Trophoblast cell (in vitro differentiated cells and primary cell): ENCODE measurements at regions not wholly inside any gene's neighbourhood (a gene's known extent, or its start where the extent isn't known, plus 50 kb on each side); places are given as distances from the start of the nearest gene placed in this dataset.
"Not testable (repeated sequence)": the region's sequence is repeated elsewhere in the genome, so short reads cannot be mapped to it uniquely, and the experiment has no call there.

Experiments used
- DNase-seq, 2 donors: peaks; one replicate each; pipeline ENCODE4 v3.0.0-alpha.2; 2016
- H2AFZ ChIP-seq: 2 replicates; pipeline ENCODE4 v1.6.1; 2013; ENCODE audit warnings: low read length, moderate library complexity, mild to moderate bottlenecking; ENCODE audit not compliant: insufficient read depth, poor library complexity
- H2AK5ac ChIP-seq: 2 replicates; pipeline ENCODE4 v1.6.1; 2013; ENCODE audit warnings: mild to moderate bottlenecking, low read length
- H2BK120ac ChIP-seq: 2 replicates; pipeline ENCODE4 v1.6.1; 2013; ENCODE audit warnings: low read length, mild to moderate bottlenecking, moderate library complexity; ENCODE audit not compliant: insufficient read depth, poor library complexity
- H2BK12ac ChIP-seq: 2 replicates; pipeline ENCODE4 v1.6.1; 2013; ENCODE audit warnings: mild to moderate bottlenecking, low read length, moderate library complexity
- H2BK5ac ChIP-seq: 2 replicates; pipeline ENCODE4 v1.6.1; 2013; ENCODE audit warnings: low read length, low read depth, moderate library complexity, mild to moderate bottlenecking; ENCODE audit not compliant: poor library complexity
- H3K14ac ChIP-seq: 2 replicates; pipeline ENCODE4 v1.6.1; 2013; ENCODE audit warnings: mild to moderate bottlenecking, low read length
- H3K18ac ChIP-seq: 2 replicates; pipeline ENCODE4 v1.6.1; 2013; ENCODE audit warnings: mild to moderate bottlenecking, low read length
- H3K23ac ChIP-seq: 2 replicates; pipeline ENCODE4 v1.6.1; 2013; ENCODE audit warnings: low read length
- H3K27ac ChIP-seq: 2 replicates; pipeline ENCODE4 v1.5.1; 2013; ENCODE audit warnings: low read depth, mild to moderate bottlenecking, inconsistent platforms, low read length, moderate library complexity
- H3K27me3 ChIP-seq: 2 replicates; pipeline ENCODE4 v1.6.1; 2013; ENCODE audit warnings: inconsistent platforms, mild to moderate bottlenecking, low read length, moderate library complexity; ENCODE audit not compliant: insufficient read depth
- H3K36me3 ChIP-seq, 2 experiments: 1 replicate in 1 of 2; 2 replicates in 1 of 2; pipeline ENCODE4 v1.6.1; 2013; ENCODE audit warnings: low read length in 2 of 2, mild to moderate bottlenecking in 2 of 2, moderate library complexity in 1 of 2; ENCODE audit not compliant: insufficient read depth in 2 of 2, control insufficient read depth in 1 of 2
- H3K4ac ChIP-seq: 2 replicates; pipeline ENCODE4 v1.6.1; 2013; ENCODE audit warnings: low read depth, mild to moderate bottlenecking, low read length, moderate library complexity
- H3K4me1 ChIP-seq, 2 experiments: 1 replicate in 1 of 2; 2 replicates in 1 of 2; pipeline ENCODE4 v1.6.1; 2013; ENCODE audit warnings: low read length in 2 of 2, mild to moderate bottlenecking in 2 of 2, moderate library complexity in 1 of 2; ENCODE audit not compliant: insufficient read depth in 2 of 2, control insufficient read depth in 1 of 2
- H3K4me2 ChIP-seq: 2 replicates; pipeline ENCODE4 v1.6.1; 2013; ENCODE audit warnings: inconsistent platforms, mild to moderate bottlenecking, low read length, moderate library complexity
- H3K4me3 ChIP-seq: 2 replicates; pipeline ENCODE4 v1.5.1; 2013; ENCODE audit warnings: mild to moderate bottlenecking, low read depth, low read length, inconsistent platforms
- H3K79me1 ChIP-seq: one replicate; pipeline ENCODE4 v1.6.1; 2013; ENCODE audit warnings: low read length
- H3K79me2 ChIP-seq: 2 replicates; pipeline ENCODE4 v1.6.1; 2013; ENCODE audit warnings: low read length, mild to moderate bottlenecking; ENCODE audit not compliant: control insufficient read depth, insufficient read depth, poor library complexity
- H3K9ac ChIP-seq: 2 replicates; pipeline ENCODE4 v1.6.1; 2013; ENCODE audit warnings: mild to moderate bottlenecking, low read length
- H3K9me3 ChIP-seq: 2 replicates; pipeline ENCODE4 v1.6.1; 2013; ENCODE audit warnings: low read depth, mild to moderate bottlenecking, control low read depth, inconsistent platforms, low read length; ENCODE audit not compliant: insufficient read depth
- H4K12ac ChIP-seq: 2 replicates; pipeline ENCODE4 v1.6.1; 2013; ENCODE audit warnings: low read depth, mild to moderate bottlenecking, low read length, moderate library complexity
- H4K8ac ChIP-seq: 2 replicates; pipeline ENCODE4 v1.6.1; 2013; ENCODE audit warnings: low read depth, mild to moderate bottlenecking, low read length, moderate library complexity
- H4K91ac ChIP-seq: one replicate; pipeline ENCODE4 v1.6.1; 2013; ENCODE audit warnings: low read depth, mild to moderate bottlenecking, low read length, moderate library complexity
- WGBS: extraction: QIAGEN DNeasy Blood & Tissue Kit; methylation state at CpG from one replicate; pipeline ENCODE4 v1.1.7; 2013; ENCODE audit warnings: missing lambda C conversion rate; ENCODE audit not compliant: insufficient read length, insufficient coverage; ENCODE audit errors: extremely low coverage; 5-methylcytosine and 5-hydroxymethylcytosine counted together

DNA sequence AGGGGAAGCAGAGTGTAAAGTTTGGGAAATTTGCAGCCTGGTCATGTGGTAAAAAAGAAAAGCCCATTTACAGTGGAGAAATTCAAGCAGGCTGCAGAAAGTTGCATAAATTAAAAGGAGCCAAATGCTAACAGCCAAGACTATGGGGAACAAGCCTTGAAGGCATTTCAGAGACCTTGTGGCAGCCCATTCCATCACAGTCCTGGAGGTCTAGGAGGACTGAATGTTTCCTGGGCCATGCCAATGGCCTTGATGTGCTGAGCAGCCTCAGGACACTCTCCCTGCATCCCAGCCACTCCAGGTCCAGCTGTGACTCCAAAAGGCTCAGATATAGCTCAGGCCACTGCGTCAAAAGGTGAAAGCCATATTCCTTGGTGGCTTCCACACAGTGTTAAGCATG is 1202.4 kb upstream of the ATXN8OS start:
- Histone ChIP-seq H3K4me3 (no peak overlapping the region), H4K91ac (no peak overlapping the region), H3K4me1 (no peaks in the 10 kb centered on the region), H4K8ac (no peak overlapping the region), H3K9me3 (peaks cover 3% of the 10 kb centered on the region), H2BK120ac (no peak overlapping the region), H3K79me1 (no peaks in the 10 kb centered on the region), H3K36me3 (no peaks in the 10 kb centered on the region), H3K4me2 (no peak overlapping the region), H4K12ac (no peak overlapping the region), H3K27ac (no peak overlapping the region), H2AFZ (no peak overlapping the region), H3K79me2 (no peaks in the 10 kb centered on the region), H3K14ac (no peak overlapping the region), H3K4ac (no peak overlapping the region), H3K27me3 (no peaks in the 10 kb centered on the region), H2BK12ac (no peak overlapping the region), H2AK5ac (no peak overlapping the region), H3K18ac (no peak overlapping the region), H3K23ac (no peak overlapping the region), H2BK5ac (no peak overlapping the region), H3K9ac (no peak overlapping the region)
- no CpG with 5 or more reads among the region's 1 CpG for WGBS
- DNase-seq = no peak

DNA sequence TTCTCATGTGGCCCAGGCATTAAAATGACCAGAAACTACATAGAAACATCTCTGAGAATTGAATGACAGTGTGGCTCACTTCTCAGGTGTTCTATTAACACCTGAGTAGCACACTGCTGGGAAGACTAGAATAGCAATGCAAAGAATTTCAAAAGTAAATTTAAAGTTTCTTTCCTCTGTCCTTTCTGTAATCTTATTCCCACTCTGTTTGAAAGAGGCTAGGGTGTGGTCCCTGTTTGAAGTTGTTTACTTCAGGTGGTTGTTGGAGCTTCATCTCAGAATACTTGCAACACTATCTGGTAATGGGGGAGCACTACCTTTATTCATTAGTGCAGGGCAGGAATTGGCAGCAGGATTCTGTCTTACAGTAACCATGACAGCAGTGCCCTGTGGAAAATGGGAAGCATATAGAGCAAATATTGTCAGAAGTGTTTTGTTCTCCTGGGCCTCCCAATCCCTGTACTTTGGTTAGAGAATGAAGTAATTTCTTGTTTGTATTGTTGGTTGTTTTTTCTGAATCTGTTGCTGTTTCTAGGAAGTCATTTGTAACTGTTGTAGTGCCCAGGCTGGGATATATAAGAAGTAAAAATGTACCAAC is 1210.2 kb upstream of the ATXN8OS start:
- Histone ChIP-seq H3K9me3 (no peaks in the 10 kb centered on the region), H2AFZ (no peak overlapping the region), H3K23ac (no peak overlapping the region), H3K27ac (no peak overlapping the region), H3K36me3 (peaks cover 0 to 2% of the 10 kb centered on the region in 2 experiments), H3K27me3 (no peaks in the 10 kb centered on the region), H3K4ac (no peak overlapping the region), H3K4me3 (no peak overlapping the region), H2BK5ac (no peak overlapping the region), H3K4me2 (no peak overlapping the region), H3K79me1 (peaks cover 5% of the 10 kb centered on the region), H3K79me2 (no peaks in the 10 kb centered on the region), H4K91ac (no peak overlapping the region), H3K4me1 (no peaks in the 10 kb centered on the region), H3K14ac (no peak overlapping the region), H3K9ac (no peak overlapping the region), H4K8ac (no peak overlapping the region), H2AK5ac (no peak overlapping the region), H4K12ac (no peak overlapping the region), H2BK12ac (no peak overlapping the region), H2BK120ac (no peak overlapping the region), H3K18ac (no peak overlapping the region)
- DNase-seq = no peak

GRCh38 chr13:68895696-68896095 is 1211.9 kb upstream of the ATXN8OS start:
- H3K79me2 ChIP-seq = no peaks in the 10 kb centered on the region
- H3K23ac ChIP-seq = no peak overlapping the region
- peaks cover 11% of the 10 kb centered on the region for H3K79me1 ChIP-seq
- H3K14ac ChIP-seq = no peak overlapping the region
- no peak for DNase-seq
- H3K4me2 ChIP-seq = no peak overlapping the region
- no peak overlapping the region for H2AK5ac ChIP-seq
- no peaks in the 10 kb centered on the region for H3K27me3 ChIP-seq
- H3K9ac ChIP-seq = no peak overlapping the region
- H2BK120ac ChIP-seq = peak overlapping the region; percentile 20
- H4K8ac ChIP-seq = no peak overlapping the region
- no peak overlapping the region for H3K27ac ChIP-seq
- no peak overlapping the region for H3K4ac ChIP-seq
- no peak overlapping the region for H3K4me3 ChIP-seq
- peak overlapping the region; percentile 70 for H4K91ac ChIP-seq
- peaks cover 0 to 2% of the 10 kb centered on the region in 2 experiments for H3K36me3 ChIP-seq
- H4K12ac ChIP-seq = no peak overlapping the region
- H2AFZ ChIP-seq = no peak overlapping the region
- peaks cover 0 to 2% of the 10 kb centered on the region in 2 experiments for H3K4me1 ChIP-seq
- H2BK5ac ChIP-seq = peak overlapping the region; percentile 31
- no peaks in the 10 kb centered on the region for H3K9me3 ChIP-seq
- WGBS = no CpG with 5 or more reads among the region's 1 CpG
- peak overlapping the region; percentile 12 for H2BK12ac ChIP-seq
- H3K18ac ChIP-seq = no peak overlapping the region

GRCh38 chr13:68893721-68894120 is 1213.9 kb upstream of the ATXN8OS start:
- not testable (repeated sequence) for H3K36me3 ChIP-seq, H3K4ac ChIP-seq, H2BK12ac ChIP-seq, H3K9me3 ChIP-seq, H3K23ac ChIP-seq, H3K18ac ChIP-seq, H2AK5ac ChIP-seq, H4K8ac ChIP-seq, H3K4me3 ChIP-seq, H3K79me2 ChIP-seq, H2BK5ac ChIP-seq, H3K27me3 ChIP-seq, H2AFZ ChIP-seq, H4K12ac ChIP-seq, H3K9ac ChIP-seq, H3K4me1 ChIP-seq, H3K4me2 ChIP-seq, H4K91ac ChIP-seq, H3K14ac ChIP-seq
- peak overlapping the region; percentile 41 for H2BK120ac ChIP-seq
- peak; percentile 57 to 78 for DNase-seq
- no CpG with 5 or more reads among the region's 2 CpGs for WGBS
- peaks cover 15% of the 10 kb centered on the region for H3K79me1 ChIP-seq
- H3K27ac ChIP-seq = peak overlapping the region; percentile 95
